ENCODE measurements at regions not wholly inside any gene's neighbourhood (a gene's known extent, or its start where the extent isn't known, plus 50 kb on each side); places are given as distances from the start of the nearest gene placed in this dataset.
A peak's percentile ranks its signal among the peaks of the same experiment; 100 is the strongest.

GRCh38 chr6:139823099-139823807, 448.8 kb upstream of the CITED2 start:
- no peaks in the 10 kb centered on the region for H3K9me3 ChIP-seq (ENCODE audit: control insufficient read depth, low read length, poor library complexity, severe bottlenecking)
- no peak for DNase-seq
- Mint-ChIP-seq H3K4me3 (no peak overlapping the region), H3K27ac (peak overlapping the region; percentile 12), H3K36me3 (ENCODE audit: low read depth) (peaks cover 3% of the 10 kb centered on the region), H3K27me3 (peaks cover 19% of the 10 kb centered on the region), H3K4me1 (peaks cover 4% of the 10 kb centered on the region)
- ATAC-seq = no peak

DNA sequence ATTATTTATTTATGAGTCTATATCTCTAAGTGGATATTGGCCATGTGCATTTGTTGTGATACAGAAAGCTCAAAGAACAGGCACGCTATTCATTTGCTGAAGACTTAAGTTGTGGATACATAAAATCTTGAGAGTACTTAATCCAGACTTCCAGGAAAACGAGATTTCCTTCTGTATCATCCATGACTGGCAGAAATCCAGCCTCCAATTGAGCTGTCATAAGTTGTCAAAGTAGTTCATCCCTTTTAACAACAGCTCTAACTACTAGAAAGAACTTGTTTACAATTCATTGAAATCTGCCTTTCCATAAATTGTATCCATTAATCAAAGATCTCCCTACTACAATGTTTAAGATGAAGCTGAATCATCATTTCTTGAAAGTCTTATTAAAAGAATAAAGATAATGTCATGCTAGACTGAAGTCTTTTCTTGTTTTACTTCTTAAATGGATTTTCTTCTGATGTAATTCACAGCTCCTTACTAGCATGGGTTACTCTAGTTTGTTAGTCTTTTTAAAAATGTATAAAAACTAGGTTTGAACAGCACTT, 447.3 kb upstream of the CITED2 start:
- peaks cover 4% of the 10 kb centered on the region for H3K4me1 Mint-ChIP-seq
- H3K9me3 ChIP-seq (ENCODE audit: control insufficient read depth, low read length, poor library complexity, severe bottlenecking) = no peaks in the 10 kb centered on the region
- peaks cover 3% of the 10 kb centered on the region for H3K36me3 Mint-ChIP-seq (ENCODE audit: low read depth)
- H3K27ac Mint-ChIP-seq = no peak overlapping the region
- H3K4me3 Mint-ChIP-seq = no peak overlapping the region
- ATAC-seq (no peak), DNase-seq (no peak)
- peaks cover 19% of the 10 kb centered on the region for H3K27me3 Mint-ChIP-seq

DNA sequence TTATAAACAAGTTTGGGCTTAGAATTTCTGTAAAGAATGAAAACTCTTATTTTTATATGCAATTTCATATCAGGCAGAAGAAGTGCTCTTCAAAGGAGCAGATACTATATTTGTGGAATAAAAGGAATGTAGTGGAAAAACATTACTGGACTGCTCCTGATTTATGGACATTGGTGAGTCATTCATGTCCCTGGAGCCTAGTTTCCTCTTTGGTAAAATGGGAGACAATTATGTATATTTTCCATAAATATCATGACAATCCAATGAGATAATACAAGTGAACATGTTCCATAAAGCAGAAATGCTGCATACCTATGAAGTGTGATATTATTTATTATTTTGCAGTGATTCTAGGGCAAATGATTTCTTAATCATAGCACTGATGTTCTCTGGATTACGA, 445.8 kb upstream of the CITED2 start:
- Mint-ChIP-seq H3K4me1 (peaks cover 4% of the 10 kb centered on the region), H3K27me3 (peaks cover 17% of the 10 kb centered on the region), H3K27ac (no peak overlapping the region), H3K36me3 (ENCODE audit: low read depth) (peaks cover 3% of the 10 kb centered on the region), H3K4me3 (no peak overlapping the region)
- no peak for ATAC-seq
- no peak for DNase-seq
- no peaks in the 10 kb centered on the region for H3K9me3 ChIP-seq (ENCODE audit: control insufficient read depth, low read length, poor library complexity, severe bottlenecking)

DNA sequence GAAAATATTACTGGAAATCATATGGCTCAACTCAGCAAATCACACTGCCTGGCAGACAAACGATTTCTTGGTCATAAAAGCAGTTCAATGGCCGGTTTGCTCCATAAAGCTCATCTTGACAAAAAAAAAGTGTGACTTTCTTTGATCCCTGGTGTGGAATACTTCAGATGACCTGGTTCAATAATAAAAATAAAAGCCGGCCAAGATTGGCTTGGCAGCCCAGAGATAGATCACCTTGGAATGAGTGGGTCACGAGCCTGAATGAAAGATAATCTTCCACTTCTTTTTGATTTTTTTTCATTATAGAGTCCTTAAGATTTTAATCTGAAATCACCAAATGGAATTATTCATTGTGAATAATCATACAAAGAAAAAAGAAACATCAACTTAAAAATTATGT, 445.3 kb upstream of the CITED2 start:
- H3K27ac Mint-ChIP-seq = no peak overlapping the region
- H3K4me3 Mint-ChIP-seq = no peak overlapping the region
- H3K27me3 Mint-ChIP-seq = peaks cover 12% of the 10 kb centered on the region
- H3K4me1 Mint-ChIP-seq = peaks cover 4% of the 10 kb centered on the region
- DNase-seq (no peak), ATAC-seq (no peak)
- peaks cover 3% of the 10 kb centered on the region for H3K36me3 Mint-ChIP-seq (ENCODE audit: low read depth)
- no peaks in the 10 kb centered on the region for H3K9me3 ChIP-seq (ENCODE audit: control insufficient read depth, low read length, poor library complexity, severe bottlenecking)

- no peak overlapping the region for H3K27ac Mint-ChIP-seq
- ATAC-seq = no peak
- H3K4me3 Mint-ChIP-seq = no peak overlapping the region
- no peaks in the 10 kb centered on the region for H3K4me1 Mint-ChIP-seq
- no peaks in the 10 kb centered on the region for H3K9me3 ChIP-seq (ENCODE audit: control insufficient read depth, low read length, poor library complexity, severe bottlenecking)
- no peaks in the 10 kb centered on the region for H3K36me3 Mint-ChIP-seq (ENCODE audit: low read depth)
- H3K27me3 Mint-ChIP-seq = peaks cover 10% of the 10 kb centered on the region
- DNase-seq = no peak
Measured at GRCh38 chr6:139812939-139813338, 438.5 kb upstream of the CITED2 start.

DNA sequence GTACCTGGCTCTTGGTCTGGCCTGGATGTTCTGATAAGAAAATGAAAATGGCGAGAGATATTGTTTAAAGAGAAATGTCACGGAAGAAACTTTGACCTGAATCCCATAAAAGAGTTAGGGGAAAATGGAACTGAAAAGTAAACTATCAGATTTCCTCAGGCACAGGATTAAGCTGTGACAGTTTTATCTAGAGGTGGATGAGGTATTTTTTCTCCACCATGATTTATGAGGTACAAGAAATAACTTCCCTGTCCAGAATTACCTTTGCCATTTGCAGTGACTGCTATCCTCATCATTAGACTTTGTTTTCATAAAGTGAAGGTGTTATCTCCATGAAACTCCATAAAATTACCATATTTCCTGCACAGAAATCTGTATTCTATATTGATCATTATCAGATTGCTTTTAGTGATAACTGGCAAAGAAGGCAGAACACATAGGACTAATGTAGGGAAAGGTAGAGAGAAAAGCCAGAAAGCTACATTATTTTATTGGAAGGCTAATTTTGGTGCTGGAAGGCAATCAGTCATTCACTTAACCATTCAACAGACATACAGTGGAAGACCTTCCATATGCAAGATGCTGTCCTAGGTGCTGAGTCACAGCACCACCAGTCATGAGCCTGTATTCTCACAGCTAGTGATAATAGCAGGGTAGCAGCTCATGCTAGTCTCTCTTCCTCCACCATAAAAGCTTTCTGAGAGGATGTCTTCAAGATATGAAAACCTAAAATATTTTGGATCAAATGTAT, 427.3 kb upstream of the CITED2 start:
- no peak overlapping the region for H3K4me3 Mint-ChIP-seq
- peaks cover 12% of the 10 kb centered on the region for H3K27me3 Mint-ChIP-seq
- no peaks in the 10 kb centered on the region for H3K4me1 Mint-ChIP-seq
- no peaks in the 10 kb centered on the region for H3K9me3 ChIP-seq (ENCODE audit: control insufficient read depth, low read length, poor library complexity, severe bottlenecking)
- DNase-seq (no peak), ATAC-seq (no peak)
- no peak overlapping the region for H3K27ac Mint-ChIP-seq
- no peaks in the 10 kb centered on the region for H3K36me3 Mint-ChIP-seq (ENCODE audit: low read depth)

- Mint-ChIP-seq H3K4me3 (no peak overlapping the region), H3K36me3 (ENCODE audit: low read depth) (no peaks in the 10 kb centered on the region), H3K27me3 (peaks cover 12% of the 10 kb centered on the region), H3K27ac (no peak overlapping the region), H3K4me1 (no peaks in the 10 kb centered on the region)
- DNase-seq = no peak
- H3K9me3 ChIP-seq (ENCODE audit: control insufficient read depth, low read length, poor library complexity, severe bottlenecking) = no peaks in the 10 kb centered on the region
- ATAC-seq = no peak
Measured at GRCh38 chr6:139800837-139801236, 426.4 kb upstream of the CITED2 start.

GRCh38 chr6:139790527-139790926, 416.1 kb upstream of the CITED2 start:
- H3K27me3 Mint-ChIP-seq = no peaks in the 10 kb centered on the region
- no peaks in the 10 kb centered on the region for H3K4me1 Mint-ChIP-seq
- H3K4me3 Mint-ChIP-seq = no peak overlapping the region
- ATAC-seq (no peak), DNase-seq (no peak)
- peaks cover 2% of the 10 kb centered on the region for H3K36me3 Mint-ChIP-seq (ENCODE audit: low read depth)
- H3K27ac Mint-ChIP-seq = no peak overlapping the region
- H3K9me3 ChIP-seq (ENCODE audit: control insufficient read depth, low read length, poor library complexity, severe bottlenecking) = no peaks in the 10 kb centered on the region

- Mint-ChIP-seq H3K27me3 (no peaks in the 10 kb centered on the region), H3K4me1 (no peaks in the 10 kb centered on the region), H3K4me3 (no peak overlapping the region), H3K27ac (no peak overlapping the region), H3K36me3 (ENCODE audit: low read depth) (peaks cover 2% of the 10 kb centered on the region)
- ATAC-seq = no peak
- no peaks in the 10 kb centered on the region for H3K9me3 ChIP-seq (ENCODE audit: control insufficient read depth, low read length, poor library complexity, severe bottlenecking)
- no peak for DNase-seq
Measured at GRCh38 chr6:139784222-139784769, 409.8 kb upstream of the CITED2 start.

DNA sequence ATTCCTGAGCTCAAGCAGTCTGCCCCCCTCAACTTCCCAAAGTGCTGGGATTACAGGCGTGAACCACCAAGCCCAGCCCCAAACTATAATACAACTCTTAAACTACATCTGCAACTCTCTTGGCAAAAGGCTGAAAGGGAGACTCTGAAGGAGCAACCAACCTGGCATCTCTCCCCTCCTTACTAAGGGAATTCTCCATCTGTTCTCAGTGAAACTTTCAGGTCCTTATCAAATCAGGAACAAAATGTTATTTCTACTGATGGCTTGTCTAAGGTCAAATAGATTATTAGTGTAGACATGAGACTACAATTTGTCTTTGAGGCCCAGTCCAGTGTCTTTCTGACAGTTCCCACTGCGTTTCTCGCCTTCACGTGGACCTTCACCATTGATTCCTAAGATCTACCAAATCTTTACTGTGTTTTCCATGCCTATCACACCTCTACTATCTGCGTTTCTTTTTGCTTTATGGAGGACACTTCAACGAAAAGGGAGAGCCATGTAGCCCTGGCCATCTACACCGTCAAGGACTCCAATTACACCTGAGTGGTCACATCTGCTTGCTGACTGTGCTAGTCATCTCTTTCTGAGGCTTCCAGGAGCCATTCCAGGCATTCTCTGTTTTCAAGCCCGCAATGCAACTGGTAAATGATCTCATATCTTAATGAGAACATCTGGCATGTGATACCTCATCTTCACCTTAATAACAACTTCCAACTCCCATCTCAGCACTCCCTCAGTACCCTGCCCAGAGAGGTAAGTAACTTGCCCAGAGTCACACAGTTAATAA, 405.7 kb upstream of the CITED2 start:
- peaks cover 2% of the 10 kb centered on the region for H3K4me1 Mint-ChIP-seq
- no peaks in the 10 kb centered on the region for H3K9me3 ChIP-seq (ENCODE audit: control insufficient read depth, low read length, poor library complexity, severe bottlenecking)
- no peak for DNase-seq
- no peak overlapping the region for H3K4me3 Mint-ChIP-seq
- no peak overlapping the region for H3K27ac Mint-ChIP-seq
- peaks cover 2% of the 10 kb centered on the region for H3K36me3 Mint-ChIP-seq (ENCODE audit: low read depth)
- ATAC-seq = no peak
- peaks cover 10% of the 10 kb centered on the region for H3K27me3 Mint-ChIP-seq

DNA sequence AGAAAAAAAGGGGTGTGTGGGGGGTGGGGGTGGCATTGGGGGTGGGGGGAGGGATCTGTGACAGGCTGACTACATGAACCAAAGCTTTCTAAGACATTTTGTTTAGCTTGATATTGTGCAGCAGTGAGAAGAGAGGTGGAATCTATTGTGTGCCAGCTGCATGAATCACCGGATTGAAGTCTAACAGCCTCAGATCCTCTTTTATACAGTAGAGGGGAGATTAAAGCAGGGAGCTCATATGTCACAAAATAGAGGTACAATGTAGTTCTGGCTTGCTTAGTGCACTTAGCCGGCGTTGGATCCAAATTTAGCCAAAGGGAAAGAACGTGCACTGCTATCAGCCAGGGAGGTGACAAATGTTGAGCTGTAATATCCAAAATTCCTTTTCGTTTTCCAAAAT, 404.2 kb upstream of the CITED2 start:
- Mint-ChIP-seq H3K4me3 (no peak overlapping the region), H3K27ac (no peak overlapping the region), H3K4me1 (peaks cover 2% of the 10 kb centered on the region), H3K27me3 (peaks cover 15% of the 10 kb centered on the region), H3K36me3 (ENCODE audit: low read depth) (peaks cover 2% of the 10 kb centered on the region)
- H3K9me3 ChIP-seq (ENCODE audit: control insufficient read depth, low read length, poor library complexity, severe bottlenecking) = no peaks in the 10 kb centered on the region
- ATAC-seq = no peak
- no peak for DNase-seq

- H3K36me3 Mint-ChIP-seq (ENCODE audit: low read depth) = peaks cover 2% of the 10 kb centered on the region
- no peak overlapping the region for H3K4me3 Mint-ChIP-seq
- ATAC-seq (no peak), DNase-seq (no peak)
- peaks cover 15% of the 10 kb centered on the region for H3K27me3 Mint-ChIP-seq
- no peaks in the 10 kb centered on the region for H3K9me3 ChIP-seq (ENCODE audit: control insufficient read depth, low read length, poor library complexity, severe bottlenecking)
- H3K4me1 Mint-ChIP-seq = peaks cover 2% of the 10 kb centered on the region
- H3K27ac Mint-ChIP-seq = no peak overlapping the region
Measured at GRCh38 chr6:139778106-139778505, 403.7 kb upstream of the CITED2 start.

Data from T-helper 17 cell (primary cell).